ENCODE measurements at regions not wholly inside any gene's neighbourhood (a gene's known extent, or its start where the extent isn't known, plus 50 kb on each side); places are given as distances from the start of the nearest gene placed in this dataset.
"Not testable (repeated sequence)": the region's sequence is repeated elsewhere in the genome, so short reads cannot be mapped to it uniquely, and the experiment has no call there.

GRCh38 chr18:60319129-60319528 is 53.4 kb downstream of the MC4R start:
- no peak for DNase-seq (ENCODE audit: low read depth)

GRCh38 chr18:60311676-60312360 is 60.8 kb downstream of the MC4R start:
- no peak for DNase-seq (ENCODE audit: low read depth)

DNA sequence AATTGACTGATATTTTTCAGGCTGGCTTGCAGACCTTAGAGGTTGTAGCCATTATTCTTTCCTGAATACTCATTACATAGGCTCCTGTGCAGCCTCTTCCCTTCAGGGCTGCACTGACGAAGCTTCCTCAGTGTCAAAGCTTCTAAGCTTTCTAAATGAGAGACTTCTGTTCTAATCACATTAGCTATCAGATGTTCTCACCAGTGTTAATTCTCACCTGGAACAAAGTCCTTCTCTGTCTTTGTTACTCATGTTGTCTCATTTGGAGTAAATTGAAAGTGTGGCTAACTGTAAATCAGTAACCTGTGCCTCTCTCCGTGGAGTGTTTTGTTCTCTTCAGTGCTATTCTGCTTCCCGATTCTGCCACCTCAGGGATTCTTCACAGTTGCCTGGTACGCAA is 76.9 kb downstream of the MC4R start:
- no peak for DNase-seq (ENCODE audit: low read depth)

DNA sequence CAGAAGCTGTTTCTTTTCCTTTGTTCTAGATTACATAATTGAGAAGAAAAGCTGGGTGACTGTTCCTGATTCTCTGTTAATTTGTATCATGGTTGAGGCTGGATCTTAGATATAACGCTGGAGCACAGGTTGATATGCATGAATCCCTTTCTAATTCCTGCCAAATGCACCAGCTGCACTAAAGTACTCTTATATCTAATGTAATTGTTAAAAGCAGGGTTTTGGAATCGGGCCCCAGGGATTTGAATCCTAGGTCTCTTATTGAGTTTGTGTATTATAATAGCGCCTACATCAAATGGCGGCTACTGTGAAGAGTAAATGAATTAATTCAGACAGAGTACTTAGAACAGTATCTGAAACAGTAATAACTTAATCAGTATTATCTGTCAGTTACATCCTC is 80.4 kb downstream of the MC4R start:
- DNase-seq (ENCODE audit: low read depth), result no peak

- DNase-seq (ENCODE audit: low read depth), result no peak
Measured at GRCh38 chr18:60279391-60279790, 93.2 kb downstream of the MC4R start.

GRCh38 chr18:60277855-60278480 is 94.6 kb downstream of the MC4R start:
- no peak for DNase-seq (ENCODE audit: low read depth)

GRCh38 chr18:60267391-60268058 is 105.0 kb downstream of the MC4R start:
- DNase-seq (ENCODE audit: low read depth), result no peak

DNA sequence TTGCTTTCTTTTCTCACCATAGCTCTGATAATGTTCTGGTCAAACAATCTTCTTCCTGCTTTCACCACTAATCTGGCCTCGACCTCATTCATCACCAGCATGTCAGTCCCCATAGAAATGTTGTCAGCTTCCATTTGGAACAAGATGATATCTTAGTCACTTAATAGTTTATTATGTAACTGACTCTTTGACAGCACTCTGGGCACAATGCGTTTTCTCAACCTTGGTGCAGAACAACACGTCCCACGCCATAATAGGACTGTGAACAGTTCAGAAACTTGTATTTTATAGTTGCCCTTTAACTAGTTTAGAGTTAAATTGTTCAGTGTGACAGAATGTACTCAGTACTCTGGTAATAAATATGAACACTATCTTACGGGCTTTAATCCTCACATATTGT is 106.0 kb downstream of the MC4R start:
- no peak for DNase-seq (ENCODE audit: low read depth)

DNA sequence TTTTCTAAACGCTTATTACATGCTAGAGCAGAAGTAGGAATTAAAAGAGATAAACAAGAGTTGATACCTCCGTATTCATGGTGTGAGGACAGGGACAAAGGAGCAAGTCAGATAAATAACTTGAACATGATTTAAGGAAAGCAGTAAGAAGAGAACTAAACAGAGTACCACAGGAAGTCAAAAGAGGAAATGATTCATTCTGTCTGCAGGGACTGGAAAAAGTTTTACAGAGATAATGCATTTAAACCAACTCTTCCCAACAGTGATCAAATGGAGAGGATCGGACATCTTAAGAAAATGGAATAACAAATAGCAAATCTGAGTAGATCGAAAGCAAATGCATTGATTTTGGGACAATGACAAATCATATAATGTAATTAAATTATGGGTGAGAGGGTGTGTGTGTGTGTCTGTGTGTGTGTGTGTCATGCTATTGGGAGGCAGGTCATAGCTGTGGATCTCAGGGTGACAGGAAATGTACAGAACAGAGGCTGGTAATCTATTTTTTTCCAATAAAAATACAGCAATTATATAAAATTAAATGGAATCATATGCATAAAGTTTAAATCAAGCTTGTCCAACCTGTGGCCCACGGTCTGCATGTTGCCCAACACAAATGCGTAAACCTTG is 113.4 kb downstream of the MC4R start:
- DNase-seq (ENCODE audit: low read depth), result no peak

DNA sequence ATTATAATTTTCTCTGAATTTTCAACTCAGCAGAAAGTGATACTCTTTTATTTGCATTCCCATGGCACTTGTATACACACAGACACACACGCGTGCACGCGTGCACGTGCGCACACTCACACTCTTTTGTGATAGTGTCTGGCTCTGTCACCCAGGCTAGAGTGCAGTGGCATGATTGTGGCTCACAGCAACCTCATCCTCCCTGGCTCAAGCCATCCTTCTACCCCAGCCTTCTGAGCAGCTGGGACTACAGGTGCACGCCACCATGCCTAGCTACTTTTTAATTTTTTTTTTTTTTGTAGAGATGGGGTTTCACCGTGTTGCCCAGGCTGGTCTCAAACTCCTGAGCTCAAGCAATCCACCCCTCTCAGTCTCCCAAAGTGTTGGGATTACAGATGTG is 123.2 kb downstream of the MC4R start:
- DNase-seq (ENCODE audit: low read depth), result no peak

DNA sequence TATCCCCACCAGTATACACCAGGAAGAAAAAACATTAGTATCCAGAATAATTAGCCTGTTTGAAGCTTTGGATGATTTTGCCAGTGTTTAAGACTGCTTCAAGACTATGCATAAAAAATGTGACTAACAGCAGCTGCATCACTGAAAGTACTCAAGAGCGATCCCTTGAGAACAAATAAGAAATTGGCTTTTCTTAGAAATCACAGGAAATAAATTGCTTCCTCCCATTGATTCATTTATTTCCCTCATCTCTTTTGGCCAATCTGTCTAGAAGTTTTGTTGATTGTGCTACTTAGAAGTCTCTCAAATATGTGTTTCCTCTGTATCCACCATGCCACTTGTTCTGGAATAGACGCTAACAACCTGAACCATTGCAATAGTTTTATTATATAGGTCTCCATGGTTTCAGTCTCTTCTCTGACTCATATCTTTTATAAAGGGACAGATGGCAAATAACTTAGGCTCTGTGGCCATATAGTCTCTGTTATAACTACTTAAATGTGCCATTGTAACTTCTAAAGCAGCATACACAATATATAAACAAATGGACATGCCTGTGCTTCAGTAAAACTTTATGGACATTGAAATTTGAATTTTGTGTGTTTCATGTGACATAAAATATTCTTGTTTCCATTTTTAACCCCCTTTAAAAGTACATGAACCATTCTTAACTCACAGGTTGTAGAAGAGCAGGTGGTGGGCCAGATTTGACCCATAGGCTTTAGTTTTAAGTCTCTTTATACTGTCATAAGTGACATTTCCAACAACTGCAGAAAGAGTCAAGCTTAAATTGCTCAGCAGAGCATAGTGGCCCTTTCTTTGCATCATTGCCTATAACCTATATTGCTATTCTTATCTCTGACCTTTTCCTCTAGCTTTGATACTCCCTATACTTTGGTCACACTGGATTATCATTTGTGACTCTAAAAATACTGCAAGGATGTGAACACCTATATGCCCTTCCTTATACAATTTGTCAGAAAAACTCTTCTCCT is 123.9 kb downstream of the MC4R start:
- DNase-seq (ENCODE audit: low read depth), result no peak

DNA sequence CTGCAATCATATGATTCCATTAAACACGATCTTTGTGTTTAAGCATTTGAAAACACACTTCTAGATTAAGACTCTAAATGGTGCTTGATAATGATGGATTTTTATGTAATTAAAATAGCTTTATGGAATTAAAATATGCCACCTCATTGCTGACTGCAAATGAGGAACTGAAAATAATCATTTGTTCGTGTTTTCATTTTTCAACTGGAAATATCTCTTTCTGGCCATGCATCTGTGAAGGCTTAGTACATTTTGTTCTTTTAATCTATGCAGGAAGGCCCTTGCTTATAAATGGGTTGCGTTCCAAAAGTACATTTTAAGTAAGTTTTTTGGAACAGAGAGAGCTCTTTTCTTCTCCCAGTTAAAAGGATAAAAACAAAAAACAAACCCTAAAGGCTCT is 125.5 kb downstream of the MC4R start:
- DNase-seq (ENCODE audit: low read depth), result no peak

DNA sequence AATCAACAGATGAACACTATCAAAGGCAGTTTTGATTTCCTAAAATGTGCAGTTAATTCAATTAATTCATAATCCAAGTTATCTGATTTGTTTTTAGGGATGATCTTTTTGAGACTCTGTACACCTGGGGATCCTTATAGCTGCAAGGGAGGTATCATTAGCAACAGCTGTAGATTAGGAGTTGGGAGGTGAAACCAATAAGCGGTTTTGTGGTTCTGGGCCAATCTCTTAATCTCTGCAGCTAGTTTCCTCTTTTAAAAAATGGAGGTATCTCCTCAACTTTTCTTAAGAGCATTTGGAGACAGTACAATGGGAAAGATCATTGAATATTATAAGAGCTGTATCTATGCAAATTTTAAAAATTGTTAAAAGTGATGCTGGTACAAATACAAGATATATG is 126.0 kb downstream of the MC4R start:
- no peak for DNase-seq (ENCODE audit: low read depth)

DNA sequence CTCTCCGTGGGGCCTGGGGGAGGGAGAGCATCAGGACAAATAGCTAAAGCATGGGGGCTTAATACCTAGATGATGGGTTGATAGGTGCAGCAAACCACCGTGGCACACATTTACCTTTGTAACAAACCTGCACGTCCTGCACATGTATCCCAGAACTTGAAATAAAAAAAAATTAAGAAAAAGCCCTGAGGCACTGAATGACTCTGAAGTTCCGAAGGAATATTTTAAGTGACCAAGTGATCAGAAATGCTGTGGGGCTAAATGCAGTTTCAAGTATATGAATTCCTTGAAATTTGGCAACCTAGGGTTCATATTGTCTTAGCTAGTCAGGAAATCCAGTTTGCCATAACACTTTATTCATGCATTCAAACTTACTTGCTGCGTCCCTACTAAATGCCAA is 127.5 kb downstream of the MC4R start:
- DNase-seq (ENCODE audit: low read depth), result no peak

DNA sequence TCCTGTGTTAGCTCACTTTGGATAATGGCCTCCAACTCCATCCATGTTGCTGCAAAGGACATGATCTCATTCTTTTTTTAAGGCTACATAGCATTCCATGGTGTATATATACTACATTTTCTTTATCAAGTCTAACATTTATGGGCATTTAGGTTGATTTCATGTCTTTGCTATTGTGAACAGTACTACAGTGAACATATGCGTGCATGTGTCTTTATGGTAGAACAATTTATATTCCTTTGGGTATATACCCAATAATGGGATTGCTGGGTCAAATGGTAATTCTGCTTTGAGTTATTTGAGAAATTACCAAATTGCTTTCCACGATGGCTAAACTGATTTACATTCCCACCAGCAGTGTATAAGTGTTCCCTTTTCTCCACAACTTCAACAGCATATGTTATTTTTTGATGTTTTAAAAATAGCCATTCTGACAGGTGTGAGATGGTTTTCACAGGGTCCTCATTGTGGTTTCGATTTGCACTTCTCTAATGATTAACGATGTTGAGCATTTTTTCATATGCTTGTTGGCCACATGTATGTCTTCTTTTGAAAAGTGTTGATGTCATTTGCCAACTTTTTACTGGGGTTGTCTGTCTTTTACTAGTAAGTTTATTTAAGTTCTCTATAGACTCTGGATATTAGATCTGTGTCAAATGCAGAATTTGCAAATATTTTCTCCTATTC is 133.4 kb downstream of the MC4R start:
- DNase-seq (ENCODE audit: low read depth), result not testable (repeated sequence)

DNA sequence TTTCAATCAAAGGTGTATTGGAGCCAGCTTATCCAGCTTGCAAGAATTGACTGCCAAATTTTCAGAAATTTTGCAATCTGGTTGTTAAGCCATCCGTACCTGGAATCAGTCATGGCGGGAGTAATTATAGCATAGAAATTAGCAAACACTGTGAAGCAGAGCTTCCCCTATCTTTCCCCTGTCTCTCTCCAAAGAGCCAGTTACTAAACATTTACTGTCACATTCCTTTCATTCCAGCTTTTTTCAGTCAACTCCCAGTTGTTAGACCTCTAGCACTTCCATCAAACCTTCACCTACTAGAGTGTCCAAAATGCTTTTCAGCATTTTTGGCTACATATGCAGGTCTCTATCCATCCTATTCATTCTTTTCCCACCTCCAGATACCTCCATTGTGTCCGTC is 137.4 kb downstream of the MC4R start:
- DNase-seq (ENCODE audit: low read depth), result no peak

DNA sequence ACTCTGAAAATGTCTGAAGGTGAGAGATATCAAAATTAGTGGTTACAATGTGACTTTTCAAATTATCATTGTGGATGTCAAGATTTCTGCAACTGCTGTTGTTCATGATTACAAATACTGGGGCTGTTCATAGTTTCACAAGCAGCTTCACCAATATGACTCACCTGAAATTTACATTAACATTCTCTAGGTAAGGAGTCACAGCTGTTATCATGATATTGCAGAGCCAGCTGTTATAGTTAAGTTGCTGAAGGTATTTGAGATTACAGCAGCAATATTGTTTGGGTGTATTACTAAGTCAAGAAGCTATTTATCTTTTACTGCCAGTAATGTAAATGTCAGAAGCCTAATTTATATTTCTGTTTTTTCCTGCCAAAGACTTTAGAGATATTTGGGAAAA is 140.0 kb downstream of the MC4R start:
- DNase-seq (ENCODE audit: low read depth), result no peak

DNA sequence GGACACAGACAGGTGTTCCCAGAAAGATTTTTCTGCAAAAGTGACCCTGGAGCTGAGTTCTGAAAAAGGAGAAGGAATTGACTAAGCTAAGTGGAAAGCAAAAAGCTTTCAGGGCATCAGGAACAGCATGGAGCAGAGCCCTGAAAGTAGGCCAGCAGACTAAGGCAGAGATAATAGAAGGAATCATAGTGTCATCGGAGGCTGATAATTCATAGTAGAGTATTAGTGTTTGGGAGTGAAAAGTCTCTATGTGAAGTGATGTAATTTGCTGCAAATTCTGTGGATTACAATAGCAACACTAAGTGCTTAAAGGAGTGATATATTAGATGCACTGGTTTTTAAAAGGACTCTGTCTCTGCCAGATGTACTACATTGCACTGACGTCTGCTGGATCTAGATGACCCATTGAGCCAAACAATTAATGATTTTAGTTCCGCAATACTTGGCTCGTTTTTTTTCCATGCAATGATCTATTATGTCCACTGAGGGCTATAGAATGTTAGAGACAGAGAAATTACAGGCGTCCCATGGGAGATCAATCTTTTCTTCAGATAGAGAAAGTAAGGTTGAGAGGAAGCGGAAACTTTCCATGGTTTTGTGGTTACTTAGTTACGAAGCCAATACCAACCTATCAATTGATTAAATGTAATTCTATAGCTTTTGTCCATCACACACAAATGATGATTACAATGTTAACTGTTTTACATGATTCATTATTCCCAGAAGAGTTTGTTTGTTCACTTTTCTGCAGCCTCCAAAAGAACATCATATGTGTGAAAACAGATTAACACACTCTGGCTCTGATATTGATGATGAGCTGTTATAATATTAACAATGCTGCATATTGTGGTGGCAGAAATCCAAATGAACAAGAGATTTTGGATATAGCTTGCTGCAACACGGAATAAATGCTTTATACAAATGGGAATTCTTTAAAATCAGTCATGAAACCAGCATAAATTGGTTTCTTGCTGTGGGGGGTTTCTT is 143.7 kb downstream of the MC4R start:
- no peak for DNase-seq (ENCODE audit: low read depth)

GRCh38 chr18:60215432-60215831 is 157.1 kb downstream of the MC4R start:
- DNase-seq (ENCODE audit: low read depth), result no peak

DNA sequence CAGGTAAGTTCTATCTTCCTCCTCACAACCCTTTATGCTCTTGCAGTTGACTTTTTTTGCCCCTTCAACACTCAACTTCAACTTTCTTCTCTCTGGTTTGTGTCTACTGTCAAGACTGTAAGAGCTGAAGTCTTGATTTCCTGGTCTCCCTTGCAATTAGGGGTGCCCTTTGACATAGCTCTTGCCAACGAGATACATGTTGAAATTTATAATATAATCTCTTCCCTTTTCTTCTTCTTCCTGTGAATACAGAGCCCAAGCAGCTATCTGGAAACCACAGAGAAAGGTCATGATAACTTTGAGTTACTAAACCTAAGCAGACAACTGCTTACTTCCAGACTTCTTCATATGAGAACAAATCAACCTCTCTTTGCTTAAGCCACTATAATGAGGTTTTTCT is 163.5 kb downstream of the MC4R start:
- DNase-seq (ENCODE audit: low read depth), result no peak

Measured in stimulated activated CD4-positive, alpha-beta T cell treated with anti-CD3 and anti-CD28 coated beads, Interleukin-2, amount 100 ng/mL, for 4 hours (primary cell).